A549 (cell line): ENCODE measurements at regions not wholly inside any gene's neighbourhood (a gene's known extent, or its start where the extent isn't known, plus 50 kb on each side); places are given as distances from the start of the nearest gene placed in this dataset.
A peak's percentile ranks its signal among the peaks of the same experiment; 100 is the strongest.

ENCODE experiments used
- ATAC-seq, 2 experiments: fragments of 200-7000 bp in 1 of 2; fragments of >200 bp in 1 of 2; cut with Nextera tagmentation in 1 of 2; cut with Tn5 transposase in 1 of 2; 3 replicates each; pipeline versions ENCODE4 v1.8.0 to v1.9.1; 2018 to 2020; ENCODE audit warnings: mild to moderate bottlenecking in 1 of 2, moderate library complexity in 1 of 2
- CTCF ChIA-PET: fragments of 300-600 bp; sonication (Branson Sonifier 250); formaldehyde crosslinking; extraction: SDS; loops from one replicate; lab custom pipeline; 2021; ENCODE audit warnings: antibody characterized with exemption, inconsistent platforms; lab: Yijun Ruan, JAX
- POLR2A ChIA-PET: fragments of 350-600 bp; formaldehyde crosslinking; extraction: SDS; loops from one replicate; lab custom pipeline; 2021; ENCODE audit warnings: antibody characterized with exemption, inconsistent platforms; lab: Yijun Ruan, JAX
- DNase-seq, 2 experiments: peaks; one replicate each; pipeline versions ENCODE4 v3.0.0 to v3.0.0-alpha.2; 2011 to 2016; ENCODE audit warnings: low read depth in 1 of 2, low spot score in 1 of 2
- FAIRE-seq: peaks from 2 replicates; lab custom pipeline; 2011; peaks lifted over from hg19 to GRCh38; lab: Jason Lieb, UNC
- H3K27ac ChIP-seq, 2 experiments: fragments of >200 bp; sonication (Bioruptor Twin); formaldehyde crosslinking; 3 replicates each; pipeline ENCODE4 v1.5.1; 2016 to 2017
- H3K4me1 ChIP-seq: fragments of >200 bp; sonication (Bioruptor Twin); formaldehyde crosslinking; 3 replicates; pipeline ENCODE4 v1.6.1; 2016
- H3K4me2 ChIP-seq: fragments of >200 bp; sonication (Bioruptor Twin); formaldehyde crosslinking; 3 replicates; pipeline ENCODE4 v1.6.1; 2016
- H3K4me3 ChIP-seq: fragments of >200 bp; sonication (Bioruptor Twin); formaldehyde crosslinking; 3 replicates; pipeline ENCODE4 v1.5.1; 2016
- H3K9me3 ChIP-seq: fragments of >200 bp; sonication (Bioruptor Twin); formaldehyde crosslinking; 3 replicates; pipeline ENCODE4 v1.6.1; 2016
- CBX2 ChIP-seq: fragments of 200-600 bp; sonication (generic); IDR thresholded peaks from 2 replicates; pipeline ENCODE4 v1.6.1; 2016; ENCODE audit warnings: low read depth, mild to moderate bottlenecking, borderline replicate concordance
- CHD4 ChIP-seq: fragments of 200-600 bp; sonication (generic); IDR thresholded peaks from 2 replicates; pipeline ENCODE4 v1.6.1; 2016; ENCODE audit warnings: antibody characterized with exemption, mild to moderate bottlenecking, borderline replicate concordance
- EHF ChIP-seq: fragments of 250-450 bp; sonication (Bioruptor Pico); IDR thresholded peaks from 2 replicates; pipeline ENCODE4 v1.5.0; 2020; ENCODE audit warnings: mild to moderate bottlenecking
- EHMT2 ChIP-seq: fragments of 200-600 bp; sonication (generic); IDR thresholded peaks from 2 replicates; pipeline ENCODE4 v1.6.1; 2016; ENCODE audit warnings: antibody characterized with exemption, low read depth, mild to moderate bottlenecking, moderate library complexity
- EP300 ChIP-seq, 2 experiments: fragments of >200 bp; sonication (Bioruptor Twin); formaldehyde crosslinking; IDR thresholded peaks; 2 replicates in 1 of 2; 3 replicates in 1 of 2; pipeline ENCODE4 v1.6.1; 2016 to 2017
- FOSB ChIP-seq: fragments of 250-450 bp; sonication (Bioruptor Pico); IDR thresholded peaks from 2 replicates; pipeline ENCODE4 v1.5.0; 2020; ENCODE audit warnings: mild to moderate bottlenecking, moderate library complexity
- HOXB13 ChIP-seq: fragments of 250-450 bp; sonication (Bioruptor Pico); IDR thresholded peaks from 2 replicates; pipeline ENCODE4 v1.5.0; 2020; ENCODE audit warnings: low read depth, mild to moderate bottlenecking, moderate library complexity
- MAFK ChIP-seq: fragments of 450-650 bp; IDR thresholded peaks from 2 replicates; pipeline ENCODE4 v1.6.1; 2014; ENCODE audit not compliant: partially characterized antibody
- MYC ChIP-seq: IDR thresholded peaks from 2 replicates; pipeline ENCODE4 v1.6.1; 2012; ENCODE audit warnings: mild to moderate bottlenecking, inconsistent platforms, low read length, improper control_type of control experiment, borderline replicate concordance
- NFE2L2 ChIP-seq: fragments of 150-350 bp; conservative IDR thresholded peaks from 2 replicates; pipeline ENCODE4 v1.6.1; 2014; ENCODE audit warnings: low read length
- NPAS2 ChIP-seq: fragments of 250-450 bp; sonication (Bioruptor Pico); IDR thresholded peaks from 2 replicates; pipeline ENCODE4 v1.8.0; 2022; ENCODE audit warnings: mild to moderate bottlenecking, moderate library complexity, borderline replicate concordance
- NR3C1 ChIP-seq: fragments of >200 bp; sonication (Bioruptor Twin); formaldehyde crosslinking; IDR thresholded peaks from 3 replicates; pipeline ENCODE4 v1.6.1; 2017
- POLR2A ChIP-seq: IDR thresholded peaks from 2 replicates; pipeline ENCODE4 v1.6.1; 2012; ENCODE audit warnings: mild to moderate bottlenecking, low read length
- RARB ChIP-seq: fragments of 250-450 bp; sonication (Bioruptor Pico); IDR thresholded peaks from 2 replicates; pipeline ENCODE4 v1.8.0; 2021; ENCODE audit warnings: mild to moderate bottlenecking, moderate library complexity
- RNF2 ChIP-seq: fragments of 200-600 bp; sonication (generic); IDR thresholded peaks from 2 replicates; pipeline ENCODE4 v1.6.1; 2016; ENCODE audit warnings: low read depth, mild to moderate bottlenecking, antibody characterized with exemption, moderate library complexity, borderline replicate concordance
- SMC3 ChIP-seq: fragments of >200 bp; sonication (Bioruptor Twin); formaldehyde crosslinking; IDR thresholded peaks from 3 replicates; pipeline ENCODE4 v1.6.1; 2018; ENCODE audit warnings: inconsistent platforms
- SREBF2 ChIP-seq: fragments of 450-650 bp; IDR thresholded peaks from 2 replicates; pipeline ENCODE4 v1.6.1; 2014; ENCODE audit warnings: mild to moderate bottlenecking, moderate library complexity
- ZNF302 ChIP-seq: fragments of 250-450 bp; sonication (Bioruptor Pico); IDR thresholded peaks from 2 replicates; pipeline ENCODE4 v1.9.0; 2021; ENCODE audit warnings: inconsistent platforms, mild to moderate bottlenecking, moderate library complexity
- WGBS: methylation state at CpG from one replicate; pipeline ENCODE4 v1.1.6; 2017; ENCODE audit errors: missing lambda C conversion rate; 5-methylcytosine and 5-hydroxymethylcytosine counted together
- TF ChIP-seq, protein P1 (sequence below): fragments of 250-450 bp; sonication (Bioruptor Pico); IDR thresholded peaks from 2 replicates; pipeline ENCODE4 v1.5.0; 2021; ENCODE audit warnings: mild to moderate bottlenecking, moderate library complexity, borderline replicate concordance
- TF ChIP-seq, protein P2 (sequence below): fragments of 450-650 bp; IDR thresholded peaks from 2 replicates; pipeline ENCODE4 v1.6.1; 2014; ENCODE audit warnings: antibody characterized with exemption
- TF ChIP-seq, protein P3 (sequence below): fragments of 200-600 bp; sonication (generic); IDR thresholded peaks from 2 replicates; pipeline ENCODE4 v1.6.1; 2016; ENCODE audit warnings: antibody characterized with exemption, mild to moderate bottlenecking, moderate library complexity
- TF ChIP-seq, protein P4 (sequence below): fragments of 250-450 bp; sonication (Bioruptor Pico); IDR thresholded peaks from 2 replicates; pipeline ENCODE4 v1.5.0; 2020; ENCODE audit warnings: low read depth, mild to moderate bottlenecking, moderate library complexity
- TF ChIP-seq, protein P5 (sequence below): fragments of 150-350 bp; IDR thresholded peaks from 2 replicates; pipeline ENCODE4 v1.6.1; 2014; ENCODE audit warnings: low read depth, mild to moderate bottlenecking, low read length

DNA sequence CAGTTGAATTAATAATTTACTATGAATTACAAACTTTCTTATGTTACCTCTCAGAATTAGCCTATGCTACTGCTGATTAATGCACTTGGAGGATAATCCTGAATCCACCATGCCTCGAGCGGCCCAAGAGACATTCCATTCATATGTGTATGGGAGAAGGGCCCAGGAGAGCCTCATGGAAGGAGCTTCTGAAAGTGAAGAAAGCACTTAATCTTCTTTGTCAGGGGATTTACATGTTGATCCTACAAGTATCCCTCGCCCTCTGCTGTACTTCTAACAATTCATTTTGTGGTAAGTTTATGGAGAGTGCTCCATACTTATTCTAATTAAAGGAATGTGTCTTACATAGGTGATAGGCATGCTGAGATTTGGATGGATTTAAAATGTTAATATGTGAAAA, 1189.1 kb upstream of the NXPH2 start:
- ChIA-PET CTCF (no interaction called here), POLR2A (no interaction called here)
- Histone ChIP-seq H3K4me1 (no peaks in the 10 kb centered on the region), H3K4me2 (no peak overlapping the region), H3K9me3 (no peaks in the 10 kb centered on the region; the same call in 2 of the 3 replicates), H3K4me3 (no peak overlapping the region)
- ATAC-seq: no peak
- TF ChIP-seq ZNF302 (CRISPR knock-in tag): no peak
- TF ChIP-seq, protein P1, sequence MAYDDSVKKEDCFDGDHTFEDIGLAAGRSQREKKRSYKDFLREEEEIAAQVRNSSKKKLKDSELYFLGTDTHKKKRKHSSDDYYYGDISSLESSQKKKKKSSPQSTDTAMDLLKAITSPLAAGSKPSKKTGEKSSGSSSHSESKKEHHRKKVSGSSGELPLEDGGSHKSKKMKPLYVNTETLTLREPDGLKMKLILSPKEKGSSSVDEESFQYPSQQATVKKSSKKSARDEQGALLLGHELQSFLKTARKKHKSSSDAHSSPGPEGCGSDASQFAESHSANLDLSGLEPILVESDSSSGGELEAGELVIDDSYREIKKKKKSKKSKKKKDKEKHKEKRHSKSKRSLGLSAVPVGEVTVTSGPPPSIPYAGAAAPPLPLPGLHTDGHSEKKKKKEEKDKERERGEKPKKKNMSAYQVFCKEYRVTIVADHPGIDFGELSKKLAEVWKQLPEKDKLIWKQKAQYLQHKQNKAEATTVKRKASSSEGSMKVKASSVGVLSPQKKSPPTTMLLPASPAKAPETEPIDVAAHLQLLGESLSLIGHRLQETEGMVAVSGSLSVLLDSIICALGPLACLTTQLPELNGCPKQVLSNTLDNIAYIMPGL (CRISPR knock-in tag): no peak
- no peak for TF ChIP-seq SMC3
- TF ChIP-seq HOXB13 (CRISPR knock-in tag): no peak
- TF ChIP-seq, protein P2, sequence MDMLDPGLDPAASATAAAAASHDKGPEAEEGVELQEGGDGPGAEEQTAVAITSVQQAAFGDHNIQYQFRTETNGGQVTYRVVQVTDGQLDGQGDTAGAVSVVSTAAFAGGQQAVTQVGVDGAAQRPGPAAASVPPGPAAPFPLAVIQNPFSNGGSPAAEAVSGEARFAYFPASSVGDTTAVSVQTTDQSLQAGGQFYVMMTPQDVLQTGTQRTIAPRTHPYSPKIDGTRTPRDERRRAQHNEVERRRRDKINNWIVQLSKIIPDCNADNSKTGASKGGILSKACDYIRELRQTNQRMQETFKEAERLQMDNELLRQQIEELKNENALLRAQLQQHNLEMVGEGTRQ: no peak
- no peak for TF ChIP-seq FOSB (CRISPR knock-in tag)
- no peak for TF ChIP-seq POLR2A
- TF ChIP-seq RNF2: no peak
- TF ChIP-seq NPAS2 (CRISPR knock-in tag): no peak
- no peak for TF ChIP-seq CHD4
- no peak for TF ChIP-seq NFE2L2
- TF ChIP-seq EHMT2: no peak
- TF ChIP-seq MYC: no peak
- no peak for TF ChIP-seq RARB (CRISPR knock-in tag)
- TF ChIP-seq SREBF2: no peak
- TF ChIP-seq EP300 (IDR thresholded peaks at IDR 0.05): no peak
- TF ChIP-seq EHF (CRISPR knock-in tag): no peak
- TF ChIP-seq, all 56 proteins: peak for 0
- 11% methylated on average over 3 of the region's 3 CpGs for WGBS
- FAIRE-seq (no peak), DNase-seq (no peak)
- H3K27ac ChIP-seq: no peak overlapping the region

DNA sequence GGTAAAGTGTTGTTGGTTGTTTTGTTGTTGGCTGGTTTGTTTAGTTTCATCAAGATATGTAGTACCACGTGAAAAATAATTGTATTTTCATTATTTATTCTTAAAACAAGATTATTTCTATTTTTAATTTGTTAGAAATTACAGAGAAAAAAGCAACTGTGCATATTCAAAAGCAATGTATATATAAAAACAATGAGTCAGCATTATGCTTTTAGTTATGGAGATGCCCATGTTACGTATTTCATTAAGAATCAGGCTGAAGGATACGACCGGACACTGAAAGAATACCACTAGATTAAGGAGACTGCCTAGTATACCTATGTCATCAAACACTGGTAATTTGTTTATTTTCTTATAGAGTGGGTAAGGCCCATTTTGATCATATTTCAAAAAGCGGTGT, 1188.4 kb upstream of the NXPH2 start:
- TF ChIP-seq CHD4 (no peak), MAFK (peak; percentile 78), MYC (no peak), EHF (CRISPR knock-in tag) (no peak)
- FAIRE-seq (no peak), ATAC-seq (no peak), DNase-seq (no peak)
- Histone ChIP-seq H3K4me3 (no peak overlapping the region), H3K9me3 (no peaks in the 10 kb centered on the region; the same call in 2 of the 3 replicates), H3K4me2 (no peak overlapping the region), H3K4me1 (no peaks in the 10 kb centered on the region), H3K27ac (no peak overlapping the region)
- POLR2A ChIA-PET: no interaction called here
- CTCF ChIA-PET: no interaction called here
- WGBS: 42% methylated on average over 5 of the region's 5 CpGs

DNA sequence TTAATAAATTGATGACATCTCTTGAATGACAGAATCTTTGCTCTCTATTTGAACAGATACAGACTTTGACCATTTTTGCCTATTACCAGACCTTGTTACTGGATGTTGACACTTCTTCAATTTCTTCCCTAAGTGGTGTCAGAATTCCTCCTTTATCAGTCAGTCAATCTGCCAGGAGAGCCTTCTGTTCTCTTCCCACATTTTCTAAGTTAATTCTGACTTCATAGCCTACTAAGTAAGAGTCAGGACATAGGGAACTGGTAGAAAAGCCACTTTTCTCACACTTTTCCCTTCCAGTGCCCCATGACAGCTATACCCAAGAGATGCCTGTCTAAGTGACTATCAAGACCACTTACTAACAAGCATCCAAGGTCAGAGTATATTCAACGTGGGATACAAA, 1187.5 kb upstream of the NXPH2 start:
- H3K4me2 ChIP-seq: no peak overlapping the region
- ChIA-PET POLR2A (no interaction called here), CTCF (no interaction called here)
- H3K4me1 ChIP-seq: no peaks in the 10 kb centered on the region
- DNase-seq (no peak), FAIRE-seq (no peak), ATAC-seq (no peak)
- H3K27ac ChIP-seq: no peak overlapping the region
- no peak overlapping the region for H3K4me3 ChIP-seq
- H3K9me3 ChIP-seq: no peaks in the 10 kb centered on the region; the same call in 2 of the 3 replicates
- WGBS: 9% methylated on average over 1 of the region's 1 CpG
- TF ChIP-seq CBX2: no peak
- TF ChIP-seq, protein P3, sequence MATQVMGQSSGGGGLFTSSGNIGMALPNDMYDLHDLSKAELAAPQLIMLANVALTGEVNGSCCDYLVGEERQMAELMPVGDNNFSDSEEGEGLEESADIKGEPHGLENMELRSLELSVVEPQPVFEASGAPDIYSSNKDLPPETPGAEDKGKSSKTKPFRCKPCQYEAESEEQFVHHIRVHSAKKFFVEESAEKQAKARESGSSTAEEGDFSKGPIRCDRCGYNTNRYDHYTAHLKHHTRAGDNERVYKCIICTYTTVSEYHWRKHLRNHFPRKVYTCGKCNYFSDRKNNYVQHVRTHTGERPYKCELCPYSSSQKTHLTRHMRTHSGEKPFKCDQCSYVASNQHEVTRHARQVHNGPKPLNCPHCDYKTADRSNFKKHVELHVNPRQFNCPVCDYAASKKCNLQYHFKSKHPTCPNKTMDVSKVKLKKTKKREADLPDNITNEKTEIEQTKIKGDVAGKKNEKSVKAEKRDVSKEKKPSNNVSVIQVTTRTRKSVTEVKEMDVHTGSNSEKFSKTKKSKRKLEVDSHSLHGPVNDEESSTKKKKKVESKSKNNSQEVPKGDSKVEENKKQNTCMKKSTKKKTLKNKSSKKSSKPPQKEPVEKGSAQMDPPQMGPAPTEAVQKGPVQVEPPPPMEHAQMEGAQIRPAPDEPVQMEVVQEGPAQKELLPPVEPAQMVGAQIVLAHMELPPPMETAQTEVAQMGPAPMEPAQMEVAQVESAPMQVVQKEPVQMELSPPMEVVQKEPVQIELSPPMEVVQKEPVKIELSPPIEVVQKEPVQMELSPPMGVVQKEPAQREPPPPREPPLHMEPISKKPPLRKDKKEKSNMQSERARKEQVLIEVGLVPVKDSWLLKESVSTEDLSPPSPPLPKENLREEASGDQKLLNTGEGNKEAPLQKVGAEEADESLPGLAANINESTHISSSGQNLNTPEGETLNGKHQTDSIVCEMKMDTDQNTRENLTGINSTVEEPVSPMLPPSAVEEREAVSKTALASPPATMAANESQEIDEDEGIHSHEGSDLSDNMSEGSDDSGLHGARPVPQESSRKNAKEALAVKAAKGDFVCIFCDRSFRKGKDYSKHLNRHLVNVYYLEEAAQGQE: no peak
- TF ChIP-seq RNF2: no peak
- TF ChIP-seq SMC3: no peak
- no peak for TF ChIP-seq NR3C1
- TF ChIP-seq, protein P4, sequence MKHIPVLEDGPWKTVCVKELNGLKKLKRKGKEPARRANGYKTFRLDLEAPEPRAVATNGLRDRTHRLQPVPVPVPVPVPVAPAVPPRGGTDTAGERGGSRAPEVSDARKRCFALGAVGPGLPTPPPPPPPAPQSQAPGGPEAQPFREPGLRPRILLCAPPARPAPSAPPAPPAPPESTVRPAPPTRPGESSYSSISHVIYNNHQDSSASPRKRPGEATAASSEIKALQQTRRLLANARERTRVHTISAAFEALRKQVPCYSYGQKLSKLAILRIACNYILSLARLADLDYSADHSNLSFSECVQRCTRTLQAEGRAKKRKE (CRISPR knock-in tag): no peak
- TF ChIP-seq, protein P5, sequence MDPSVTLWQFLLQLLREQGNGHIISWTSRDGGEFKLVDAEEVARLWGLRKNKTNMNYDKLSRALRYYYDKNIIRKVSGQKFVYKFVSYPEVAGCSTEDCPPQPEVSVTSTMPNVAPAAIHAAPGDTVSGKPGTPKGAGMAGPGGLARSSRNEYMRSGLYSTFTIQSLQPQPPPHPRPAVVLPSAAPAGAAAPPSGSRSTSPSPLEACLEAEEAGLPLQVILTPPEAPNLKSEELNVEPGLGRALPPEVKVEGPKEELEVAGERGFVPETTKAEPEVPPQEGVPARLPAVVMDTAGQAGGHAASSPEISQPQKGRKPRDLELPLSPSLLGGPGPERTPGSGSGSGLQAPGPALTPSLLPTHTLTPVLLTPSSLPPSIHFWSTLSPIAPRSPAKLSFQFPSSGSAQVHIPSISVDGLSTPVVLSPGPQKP: no peak
- TF ChIP-seq FOSB (CRISPR knock-in tag): no peak
